ENCODE measurements at regions not wholly inside any gene's neighbourhood (a gene's known extent, or its start where the extent isn't known, plus 50 kb on each side); places are given as distances from the start of the nearest gene placed in this dataset.

GRCh38 chr7:10721289-10721688 lies 252.4 kb upstream of the PHF14 start:
- TF ChIP-seq CTCF (IDR thresholded peaks at IDR 0.05) (no peak), POLR2A (IDR thresholded peaks at IDR 0.05) (no peak), EP300 (IDR thresholded peaks at IDR 0.05) (no peak), POLR2AphosphoS5 (IDR thresholded peaks at IDR 0.05) (no peak)

All from upper lobe of left lung (tissue), 4 donors.